Naive thymus-derived CD8-positive, alpha-beta T cell (primary cell): ENCODE measurements at regions not wholly inside any gene's neighbourhood (a gene's known extent, or its start where the extent isn't known, plus 50 kb on each side); places are given as distances from the start of the nearest gene placed in this dataset.

Source experiments
- ATAC-seq, 2 donors: fragments of 150-1000 bp; cut with Tn5 transposase in 1 of 2; sonication (Bioruptor Pico), chemical (Tn5 transposase) in 1 of 2; 1 replicate in 1 of 2; 2 replicates in 1 of 2; pipeline ENCODE4 v1.10.0; 2021; ENCODE audit warnings: mild to moderate bottlenecking in 2 of 2, moderate library complexity in 2 of 2
- POLR2A ChIA-PET: fragments of 350-600 bp; sonication (Branson Sonifier 250); formaldehyde crosslinking; loops from one replicate; lab custom pipeline; 2021; ENCODE audit warnings: antibody characterized with exemption; lab: Charles Lee
- DNase-seq, 10 donors: peaks; one replicate each; pipeline versions ENCODE4 v3.0.0 to v3.0.0-alpha.2; 2020 to 2022
- H3K27ac Mint-ChIP-seq, 10 donors: one replicate each; pipeline ENCODE4 v1.8.0; 2020 to 2022; ENCODE audit warnings: mild to moderate bottlenecking in 10 of 10, mixed read lengths in 10 of 10, moderate library complexity in 4 of 10, inconsistent platforms in 1 of 10
- H3K27me3 Mint-ChIP-seq, 5 donors: one replicate each; pipeline ENCODE4 v1.8.0; 2021 to 2022; ENCODE audit warnings: mixed read lengths in 5 of 5
- H3K36me3 Mint-ChIP-seq, 3 donors: one replicate each; pipeline ENCODE4 v1.8.0; 2020 to 2022; ENCODE audit warnings: mixed read lengths in 3 of 3, mild to moderate bottlenecking in 2 of 3, inconsistent platforms in 1 of 3
- H3K4me1 Mint-ChIP-seq, 4 donors: one replicate each; pipeline ENCODE4 v1.8.0; 2021 to 2022; ENCODE audit warnings: mixed read lengths in 4 of 4
- H3K4me3 Mint-ChIP-seq, 10 donors: one replicate each; pipeline ENCODE4 v1.8.0; 2020 to 2022; ENCODE audit warnings: mild to moderate bottlenecking in 10 of 10, mixed read lengths in 10 of 10, moderate library complexity in 6 of 10, inconsistent platforms in 1 of 10
- H3K9me3 Mint-ChIP-seq, 9 donors: one replicate each; pipeline ENCODE4 v1.8.0; 2020 to 2022; ENCODE audit warnings: mixed read lengths in 9 of 9, mild to moderate bottlenecking in 3 of 9, inconsistent platforms in 1 of 9, moderate library complexity in 1 of 9

DNA sequence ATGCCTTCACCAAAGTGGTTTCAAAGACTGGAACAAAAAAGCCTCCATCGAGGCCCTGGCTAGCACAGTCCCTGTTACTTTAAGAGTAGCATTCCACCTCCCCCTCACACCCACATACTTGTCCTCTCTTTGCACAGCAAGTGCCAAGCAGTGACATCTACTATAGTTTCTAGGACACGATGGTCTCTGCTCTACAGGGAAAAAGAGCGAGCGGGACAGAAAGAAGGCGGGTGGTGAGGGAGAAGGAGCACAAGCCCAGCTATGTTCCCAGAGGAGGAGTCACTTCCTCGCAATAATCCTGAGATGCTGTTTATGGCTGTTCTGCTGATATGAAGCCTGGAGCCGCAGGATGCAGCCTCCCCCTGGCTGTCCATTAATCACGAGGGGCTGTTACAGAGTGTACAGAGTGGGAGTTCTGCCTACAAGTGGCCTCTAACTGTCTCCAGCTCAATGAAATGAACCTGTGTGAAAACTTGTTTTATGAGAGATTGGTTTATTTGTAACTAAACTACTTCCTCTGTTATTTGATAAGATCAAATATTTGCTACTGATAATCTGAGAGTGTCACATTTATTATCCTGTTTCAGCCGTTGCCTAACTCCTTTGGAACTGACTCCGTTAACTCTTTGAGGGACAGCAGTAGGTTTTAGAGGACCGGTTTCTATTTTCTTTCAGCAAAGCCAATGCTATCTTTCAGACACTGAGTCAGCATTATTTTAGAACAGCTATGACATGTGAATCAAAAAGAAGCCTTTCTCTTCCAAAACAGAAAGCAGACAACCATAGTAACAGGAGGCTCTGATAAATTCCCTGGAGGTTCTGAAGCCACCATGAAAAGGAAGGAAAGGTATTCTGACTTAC, 208.0 kb downstream of the SPRY2 start:
- H3K27ac Mint-ChIP-seq, result no peak overlapping the region
- H3K36me3 Mint-ChIP-seq, result no peaks in the 10 kb centered on the region
- peaks cover 0 to 2% (median 0%) of the 10 kb centered on the region in 9 donors for H3K9me3 Mint-ChIP-seq
- H3K4me3 Mint-ChIP-seq, result no peak overlapping the region
- H3K4me1 Mint-ChIP-seq, result no peaks in the 10 kb centered on the region
- POLR2A ChIA-PET, result no interaction called here
- ATAC-seq, result no peak
- no peak for DNase-seq
- peaks cover 0 to 8% (median 5%) of the 10 kb centered on the region in 5 donors for H3K27me3 Mint-ChIP-seq

DNA sequence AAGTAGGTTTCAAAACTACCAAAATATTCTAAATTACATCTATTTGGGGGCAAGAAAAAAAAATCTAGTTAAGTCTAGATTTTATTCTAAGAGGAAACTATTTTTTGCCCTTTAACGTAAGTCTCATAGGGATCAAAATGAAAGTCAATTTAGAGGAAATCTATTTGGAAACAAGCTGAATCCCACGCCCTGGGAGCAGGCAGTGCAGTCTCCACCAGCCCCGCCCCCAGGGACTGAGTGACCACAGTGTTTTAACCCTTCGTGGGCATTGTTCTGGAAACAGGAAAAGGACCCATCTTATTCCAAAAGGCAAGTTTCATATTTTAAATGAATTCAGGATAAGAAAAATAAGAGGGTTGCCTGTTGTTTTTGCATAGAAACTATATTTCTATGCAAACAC, 209.7 kb downstream of the SPRY2 start:
- Mint-ChIP-seq H3K9me3 (peaks cover 0 to 2% (median 0%) of the 10 kb centered on the region in 9 donors), H3K36me3 (no peaks in the 10 kb centered on the region)

DNA sequence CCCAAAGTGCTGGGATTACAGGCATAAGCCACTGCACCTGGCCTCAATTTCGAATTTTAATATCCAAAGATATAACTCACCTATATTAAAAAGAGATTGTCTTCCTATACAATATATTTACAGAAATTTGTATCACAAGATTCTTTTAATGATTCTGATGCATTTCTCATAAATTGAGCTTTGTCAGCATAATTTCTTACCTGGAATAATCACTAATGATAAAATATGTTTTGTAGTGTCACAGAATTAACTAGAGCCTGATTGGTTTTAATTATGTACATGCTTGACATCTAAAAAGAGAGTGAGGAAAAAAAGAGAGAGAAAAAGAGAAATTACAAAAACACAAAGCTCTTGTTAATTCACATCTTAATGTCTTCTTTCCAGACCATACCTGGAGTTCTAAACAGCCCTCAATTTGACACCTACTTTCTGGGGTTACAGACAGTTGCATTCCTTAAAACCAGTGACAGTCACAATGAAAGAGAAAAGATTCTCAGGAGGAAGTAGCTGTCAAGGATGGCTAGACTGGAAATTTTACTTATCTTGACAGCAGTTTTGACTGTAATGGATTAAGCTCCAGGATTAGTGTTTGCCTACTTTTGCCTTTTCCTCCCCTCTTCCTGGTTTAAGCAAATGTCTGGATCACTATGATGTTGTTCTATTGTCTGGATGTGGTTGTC, 214.4 kb downstream of the SPRY2 start:
- DNase-seq (no peak), ATAC-seq (no peak)
- Mint-ChIP-seq H3K9me3 (peaks cover 0 to 2% (median 0%) of the 10 kb centered on the region in 9 donors), H3K4me1 (no peaks in the 10 kb centered on the region), H3K4me3 (no peak overlapping the region), H3K36me3 (no peaks in the 10 kb centered on the region), H3K27me3 (no peaks in the 10 kb centered on the region), H3K27ac (no peak overlapping the region)
- POLR2A ChIA-PET, result no interaction called here

More for the DNA sequence above, 209.7 kb downstream of the SPRY2 start:
- Mint-ChIP-seq H3K27ac (no peak overlapping the region), H3K4me3 (no peak overlapping the region), H3K27me3 (peaks cover 0 to 8% (median 5%) of the 10 kb centered on the region in 5 donors), H3K4me1 (no peaks in the 10 kb centered on the region)
- DNase-seq, result no peak
- ATAC-seq, result no peak
- POLR2A ChIA-PET, result no interaction called here

DNA sequence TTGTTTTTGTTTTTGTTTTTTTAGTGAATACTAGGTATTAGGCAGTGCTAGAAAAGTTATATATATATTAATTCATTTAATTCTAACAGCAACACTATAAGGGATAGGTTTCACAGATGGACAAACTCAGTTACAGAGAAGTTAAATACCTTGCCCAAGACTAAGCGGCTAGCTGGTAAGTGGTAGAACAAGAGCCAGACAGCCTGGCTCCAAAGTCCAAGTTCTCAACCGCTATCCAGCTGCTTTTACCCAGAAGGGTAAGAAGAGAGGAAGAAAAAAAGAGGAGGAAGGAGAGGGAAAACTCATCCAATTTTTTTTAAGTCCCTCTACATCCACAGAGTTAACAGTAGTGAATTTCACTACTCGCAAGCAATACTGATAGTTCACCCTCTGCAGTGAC, 217.0 kb downstream of the SPRY2 start:
- DNase-seq (no peak), ATAC-seq (no peak)
- POLR2A ChIA-PET, result no interaction called here
- Mint-ChIP-seq H3K36me3 (no peaks in the 10 kb centered on the region), H3K4me1 (no peaks in the 10 kb centered on the region), H3K9me3 (peaks cover 0 to 3% (median 0%) of the 10 kb centered on the region in 9 donors), H3K27me3 (peaks cover 0 to 9% (median 0%) of the 10 kb centered on the region in 5 donors), H3K4me3 (no peak overlapping the region), H3K27ac (no peak overlapping the region)

DNA sequence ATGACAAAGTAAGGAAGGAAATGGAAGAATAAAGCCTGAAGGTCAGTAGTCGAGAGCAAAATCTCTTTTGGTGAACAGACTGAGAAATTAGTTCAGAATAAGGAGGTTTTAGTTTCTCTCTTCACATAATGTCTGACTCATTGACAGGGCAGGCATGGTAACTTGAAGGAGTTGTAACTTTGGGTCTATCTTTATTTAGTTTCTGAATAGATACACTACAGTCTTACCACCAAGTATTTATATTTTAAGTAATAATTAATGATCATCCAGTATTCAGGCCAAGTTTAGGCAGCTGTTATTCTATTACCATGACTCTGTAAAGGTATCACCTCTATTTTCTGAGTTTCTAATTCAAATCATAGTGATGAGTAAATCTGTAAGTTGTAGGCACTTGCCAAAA, 219.9 kb downstream of the SPRY2 start:
- no peak for DNase-seq
- POLR2A ChIA-PET, result no interaction called here
- peaks cover 0 to 3% (median 0%) of the 10 kb centered on the region in 9 donors for H3K9me3 Mint-ChIP-seq
- no peaks in the 10 kb centered on the region for H3K4me1 Mint-ChIP-seq
- no peak overlapping the region for H3K27ac Mint-ChIP-seq
- ATAC-seq, result no peak
- H3K4me3 Mint-ChIP-seq, result no peak overlapping the region
- no peaks in the 10 kb centered on the region for H3K36me3 Mint-ChIP-seq
- peaks cover 0 to 9% (median 0%) of the 10 kb centered on the region in 5 donors for H3K27me3 Mint-ChIP-seq

DNA sequence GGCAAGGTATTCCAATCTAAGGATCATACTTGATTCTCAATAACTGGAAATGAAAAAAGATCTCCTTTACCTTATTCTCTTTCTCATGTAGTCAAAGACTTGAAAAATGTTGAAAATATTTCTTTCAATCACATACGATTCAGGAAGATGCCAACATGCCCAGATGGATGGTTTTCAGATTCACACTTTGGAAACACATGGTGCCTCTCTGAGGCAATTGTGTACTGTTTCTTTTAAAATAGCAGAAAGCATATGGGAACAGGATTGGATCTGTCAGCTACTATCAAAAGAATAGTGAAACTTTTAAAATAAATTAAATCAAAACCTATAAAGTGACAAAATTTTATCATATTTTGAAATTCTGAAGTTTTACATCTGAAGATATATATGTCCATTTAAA, 222.4 kb downstream of the SPRY2 start:
- no peak overlapping the region for H3K27ac Mint-ChIP-seq
- no peaks in the 10 kb centered on the region for H3K36me3 Mint-ChIP-seq
- DNase-seq, result no peak
- no peak for ATAC-seq
- H3K27me3 Mint-ChIP-seq, result peaks cover 0 to 9% (median 0%) of the 10 kb centered on the region in 5 donors
- POLR2A ChIA-PET, result no interaction called here
- peaks cover 0 to 3% (median 0%) of the 10 kb centered on the region in 9 donors for H3K9me3 Mint-ChIP-seq
- H3K4me3 Mint-ChIP-seq, result no peak overlapping the region
- no peaks in the 10 kb centered on the region for H3K4me1 Mint-ChIP-seq

DNA sequence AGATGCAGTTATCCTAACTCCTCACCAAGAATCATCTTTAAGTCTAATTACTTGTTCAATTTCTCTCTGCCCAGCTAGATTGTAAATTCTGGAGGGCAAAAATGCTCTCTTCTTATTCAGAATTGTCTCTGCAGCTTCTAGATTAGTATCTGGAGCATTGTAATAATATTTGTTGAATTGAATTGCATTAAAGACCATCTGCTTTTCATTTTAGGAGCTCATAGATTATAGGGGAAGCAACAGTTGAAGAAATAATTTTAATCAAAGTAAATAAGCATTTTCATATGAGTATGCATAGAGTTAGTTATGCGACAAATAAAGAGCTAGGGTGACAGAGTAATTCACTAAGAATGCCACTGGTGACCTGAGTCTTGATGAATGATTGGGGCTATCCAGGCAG, 222.8 kb downstream of the SPRY2 start:
- no peaks in the 10 kb centered on the region for H3K36me3 Mint-ChIP-seq
- ATAC-seq (no peak), DNase-seq (no peak)
- POLR2A ChIA-PET, result no interaction called here
- H3K27me3 Mint-ChIP-seq, result peaks cover 0 to 9% (median 0%) of the 10 kb centered on the region in 5 donors
- no peak overlapping the region for H3K27ac Mint-ChIP-seq
- no peak overlapping the region for H3K4me3 Mint-ChIP-seq
- H3K9me3 Mint-ChIP-seq, result peaks cover 0 to 3% (median 0%) of the 10 kb centered on the region in 9 donors
- H3K4me1 Mint-ChIP-seq, result no peaks in the 10 kb centered on the region

DNA sequence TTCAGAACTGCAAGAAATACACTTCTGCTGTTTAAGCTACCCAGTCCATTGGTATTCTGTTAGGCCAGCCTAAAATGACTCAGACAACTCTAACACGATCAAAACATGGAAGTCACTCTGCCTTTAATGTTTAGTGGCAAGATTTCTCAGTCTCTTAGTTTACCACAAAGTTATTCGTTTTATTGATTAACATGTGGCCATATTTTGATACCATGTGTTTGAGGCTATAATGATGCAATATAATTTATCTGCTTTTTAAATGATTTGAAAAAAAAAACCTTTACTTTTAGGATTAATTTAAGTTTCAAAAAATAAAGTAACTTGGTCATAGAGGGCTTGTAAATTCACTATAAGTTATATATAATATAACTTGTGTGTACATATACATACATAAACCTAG, 223.4 kb downstream of the SPRY2 start:
- no peak overlapping the region for H3K4me3 Mint-ChIP-seq
- H3K4me1 Mint-ChIP-seq, result no peaks in the 10 kb centered on the region
- H3K9me3 Mint-ChIP-seq, result peaks cover 0 to 3% (median 0%) of the 10 kb centered on the region in 9 donors
- peaks cover 0 to 9% (median 0%) of the 10 kb centered on the region in 5 donors for H3K27me3 Mint-ChIP-seq
- ATAC-seq, result no peak
- no peak overlapping the region for H3K27ac Mint-ChIP-seq
- no peak for DNase-seq
- POLR2A ChIA-PET, result no interaction called here
- H3K36me3 Mint-ChIP-seq, result no peaks in the 10 kb centered on the region

DNA sequence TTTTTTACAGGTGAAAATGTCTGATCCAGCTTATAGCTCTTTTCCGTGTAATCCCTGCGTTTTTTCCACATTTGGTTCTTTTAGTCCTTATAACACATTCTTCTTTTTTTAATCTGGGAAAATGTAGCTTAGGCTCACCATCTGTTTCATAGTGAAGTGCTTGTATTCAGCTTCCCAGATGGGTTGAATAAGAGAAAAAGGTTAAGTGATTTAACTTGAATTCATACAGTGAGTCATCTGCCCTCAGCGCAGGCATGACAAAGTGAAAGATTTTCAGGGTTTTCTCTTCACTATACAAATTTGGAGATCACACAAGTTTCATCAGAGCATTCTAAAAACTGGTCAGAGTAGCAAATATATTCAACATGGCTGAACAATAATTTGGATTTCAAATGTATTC, 224.8 kb downstream of the SPRY2 start:
- ATAC-seq, result no peak
- POLR2A ChIA-PET, result no interaction called here
- Mint-ChIP-seq H3K27me3 (peaks cover 0 to 9% (median 0%) of the 10 kb centered on the region in 5 donors), H3K27ac (no peak overlapping the region), H3K4me3 (no peak overlapping the region), H3K4me1 (no peaks in the 10 kb centered on the region), H3K36me3 (no peaks in the 10 kb centered on the region), H3K9me3 (peaks cover 0 to 3% (median 0%) of the 10 kb centered on the region in 9 donors)
- DNase-seq, result no peak

DNA sequence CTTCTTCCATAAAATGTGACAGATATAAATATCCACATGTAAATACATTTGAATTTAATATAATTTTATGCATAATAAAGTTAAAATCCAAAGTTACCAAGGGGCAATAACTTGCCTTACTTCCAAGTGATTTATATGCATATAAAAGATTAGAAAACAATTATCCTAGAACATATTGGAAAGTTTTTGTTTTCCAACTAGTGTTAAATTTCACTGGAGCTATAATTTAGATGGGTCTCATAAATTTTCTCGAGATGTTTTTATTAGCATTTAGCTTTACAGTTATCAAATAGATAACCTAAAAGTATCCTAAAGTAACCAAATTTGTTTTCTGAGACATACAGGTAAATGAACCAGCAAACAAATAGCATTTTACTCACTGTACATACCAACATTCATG, 225.3 kb downstream of the SPRY2 start:
- DNase-seq, result no peak
- ATAC-seq, result no peak
- Mint-ChIP-seq H3K4me1 (no peaks in the 10 kb centered on the region), H3K36me3 (no peaks in the 10 kb centered on the region), H3K4me3 (no peak overlapping the region), H3K27me3 (peaks cover 0 to 6% (median 0%) of the 10 kb centered on the region in 5 donors), H3K9me3 (peaks cover 0 to 2% (median 0%) of the 10 kb centered on the region in 9 donors), H3K27ac (no peak overlapping the region)
- POLR2A ChIA-PET, result no interaction called here

DNA sequence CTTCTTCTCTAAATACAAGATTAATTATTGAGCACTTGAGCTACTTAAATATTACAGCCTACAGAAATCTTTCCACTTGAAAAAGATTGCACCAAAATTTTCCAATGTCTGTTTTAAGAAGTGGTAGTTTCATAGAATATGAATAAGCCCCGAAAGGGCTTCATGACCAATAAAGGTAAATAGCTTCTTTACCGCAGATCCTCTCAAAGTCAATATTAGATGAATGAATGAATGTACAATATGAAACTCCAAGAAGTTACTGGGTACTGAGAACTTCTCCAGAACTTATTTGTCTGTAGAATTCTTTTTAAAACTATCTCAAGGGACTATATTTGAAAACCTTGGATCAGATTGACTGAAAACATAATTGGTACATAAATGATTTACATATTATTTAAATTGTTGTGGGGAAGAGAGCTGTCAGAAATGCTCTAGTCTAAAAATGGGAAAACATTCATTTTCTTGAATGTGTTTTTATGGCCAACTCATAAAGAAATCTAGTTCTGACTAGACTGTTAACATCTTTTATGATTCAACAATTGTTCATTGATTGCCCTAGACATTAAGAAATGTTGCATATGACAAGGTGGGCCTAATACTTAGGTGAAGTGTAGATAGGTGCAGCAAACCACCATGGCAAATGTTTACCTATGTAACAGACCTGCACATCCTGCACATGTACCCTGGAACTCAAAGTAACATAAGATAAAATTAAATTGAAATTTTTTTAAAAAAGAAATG, 227.0 kb downstream of the SPRY2 start:
- Mint-ChIP-seq H3K4me1 (no peaks in the 10 kb centered on the region), H3K36me3 (no peaks in the 10 kb centered on the region), H3K27ac (no peak overlapping the region), H3K9me3 (peaks cover 0 to 10% (median 0%) of the 10 kb centered on the region in 9 donors), H3K27me3 (no peaks in the 10 kb centered on the region), H3K4me3 (no peak overlapping the region)
- DNase-seq (no peak), ATAC-seq (no peak)
- POLR2A ChIA-PET, result no interaction called here

DNA sequence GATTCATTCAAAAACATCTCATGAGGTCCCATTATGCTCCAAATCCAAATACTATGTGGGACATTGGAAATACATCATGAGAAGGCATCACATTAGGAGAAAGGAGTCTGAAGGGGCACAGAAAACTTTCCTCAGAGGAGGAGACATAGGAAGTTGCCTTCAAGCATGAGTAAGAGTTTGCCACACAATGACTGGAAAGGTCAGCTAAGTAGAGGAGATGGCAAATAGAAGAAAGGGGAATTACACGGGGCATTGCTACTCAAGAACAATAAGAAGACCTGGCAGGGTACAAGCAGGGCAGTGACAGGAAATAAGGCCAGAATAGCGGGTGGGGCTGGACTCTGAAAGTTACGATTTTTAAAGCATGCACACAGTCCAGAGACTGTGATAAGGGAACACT, 231.6 kb downstream of the SPRY2 start:
- peaks cover 0 to 6% (median 0%) of the 10 kb centered on the region in 3 donors for H3K36me3 Mint-ChIP-seq

More for the DNA sequence above, 231.6 kb downstream of the SPRY2 start:
- Mint-ChIP-seq H3K27me3 (peaks cover 0 to 10% (median 0%) of the 10 kb centered on the region in 5 donors), H3K9me3 (peaks cover 0 to 10% (median 0%) of the 10 kb centered on the region in 9 donors), H3K4me3 (no peak overlapping the region), H3K27ac (no peak overlapping the region), H3K4me1 (no peaks in the 10 kb centered on the region)
- POLR2A ChIA-PET, result no interaction called here
- DNase-seq (no peak), ATAC-seq (no peak)
